SK-N-SH (cell line): ENCODE measurements at regions not wholly inside any gene's neighbourhood (a gene's known extent, or its start where the extent isn't known, plus 50 kb on each side); places are given as distances from the start of the nearest gene placed in this dataset.

ENCODE experiments used
- CTCF ChIA-PET: fragments of 300-600, 350-600 bp; formaldehyde crosslinking; extraction: SDS; loops from one replicate; lab custom pipeline; 2021; lab: Yijun Ruan, JAX
- POLR2A ChIA-PET: fragments of 350-600 bp; sonication (Branson Sonifier 250); formaldehyde crosslinking; extraction: SDS; loops from one replicate; lab custom pipeline; 2020; ENCODE audit warnings: antibody characterized with exemption, inconsistent platforms; lab: Yijun Ruan, JAX
- DNase-seq: peaks from one replicate; pipeline ENCODE4 v3.0.0; 2012
- H2AFZ ChIP-seq: fragments of 200-600 bp; sonication (generic); 2 replicates; pipeline ENCODE4 v1.8.1; 2016; ENCODE audit warnings: antibody characterized with exemption, mild to moderate bottlenecking, low read depth
- H3F3A ChIP-seq: fragments of 200-600 bp; sonication (generic); replicated peaks from 2 replicates; pipeline ENCODE3; 2016; ENCODE audit warnings: antibody characterized with exemption, mild to moderate bottlenecking; ENCODE audit not compliant: insufficient read depth
- H3K27ac ChIP-seq, 2 experiments: fragments of 200-500 bp in 1 of 2; fragments of 200-600 bp in 1 of 2; sonication (Bioruptor generic) in 1 of 2; sonication (generic), shearing (Covaris generic) in 1 of 2; 2 replicates each; pipeline versions ENCODE4 v1.5.1 to v1.6.1; 2014 to 2016; ENCODE audit warnings: low read depth in 2 of 2, inconsistent platforms in 1 of 2, low read length in 1 of 2, mild to moderate bottlenecking in 1 of 2, mixed read lengths in 1 of 2
- H3K27me3 ChIP-seq: fragments of 200-600 bp; sonication (generic), shearing (Covaris generic); 2 replicates; pipeline ENCODE4 v1.6.1; 2016; ENCODE audit warnings: mixed run types; ENCODE audit not compliant: insufficient read depth
- H3K36me3 ChIP-seq, 2 experiments: fragments of 200-500 bp in 1 of 2; fragments of 200-600 bp in 1 of 2; sonication (Bioruptor generic) in 1 of 2; sonication (generic) in 1 of 2; replicated peaks in 1 of 2; 2 replicates each; pipeline versions ENCODE3 to v1.5.1; 2014 to 2016; ENCODE audit warnings: low read length in 1 of 2, mild to moderate bottlenecking in 1 of 2; ENCODE audit not compliant: insufficient read depth in 2 of 2, control insufficient read depth in 1 of 2
- H3K4me1 ChIP-seq, 2 experiments: fragments of 200-500 bp in 1 of 2; fragments of 200-600 bp in 1 of 2; sonication (Bioruptor generic) in 1 of 2; sonication (generic), shearing (Covaris generic) in 1 of 2; 2 replicates each; pipeline versions ENCODE4 v1.5.1 to v1.6.1; 2014 to 2016; ENCODE audit warnings: low read depth in 1 of 2, low read length in 1 of 2, mixed run types in 1 of 2; ENCODE audit not compliant: insufficient read depth in 2 of 2, control insufficient read depth in 1 of 2
- H3K4me2 ChIP-seq: fragments of 200-600 bp; sonication (generic), shearing (Covaris generic); 2 replicates; pipeline ENCODE4 v1.6.1; 2017; ENCODE audit warnings: mixed run types
- H3K4me3 ChIP-seq, 2 experiments: fragments of 200-500 bp in 1 of 2; fragments of 200-600 bp in 1 of 2; sonication (Bioruptor generic) in 1 of 2; sonication (generic), shearing (Covaris generic) in 1 of 2; 2 replicates each; pipeline versions ENCODE4 v1.5.1 to v1.8.1; 2014 to 2016; ENCODE audit warnings: low read depth in 2 of 2, inconsistent platforms in 1 of 2, low read length in 1 of 2, mild to moderate bottlenecking in 1 of 2, mixed read lengths in 1 of 2, moderate library complexity in 1 of 2
- H3K79me2 ChIP-seq: fragments of 200-600 bp; sonication (generic); 2 replicates; pipeline ENCODE4 v1.8.1; 2017; ENCODE audit warnings: mild to moderate bottlenecking; ENCODE audit not compliant: insufficient read depth
- H3K9ac ChIP-seq: fragments of 200-600 bp; sonication (generic); 2 replicates; pipeline ENCODE4 v1.6.1; 2017; ENCODE audit warnings: mixed run types
- H3K9me2 ChIP-seq: fragments of 200-600 bp; sonication (generic); 2 replicates; pipeline ENCODE4 v1.6.1; 2017; ENCODE audit warnings: mixed run types
- H3K9me3 ChIP-seq: fragments of 200-600 bp; sonication (generic); 2 replicates; pipeline ENCODE4 v1.6.1; 2017; ENCODE audit warnings: mixed run types, mild to moderate bottlenecking, moderate library complexity
- H4K20me1 ChIP-seq: fragments of 200-600 bp; sonication (generic); 2 replicates; pipeline ENCODE4 v1.6.1; 2017; ENCODE audit warnings: mild to moderate bottlenecking, mixed run types; ENCODE audit not compliant: insufficient read depth
- CHD2 ChIP-seq: fragments of 150-350 bp; IDR thresholded peaks from 2 replicates; pipeline ENCODE4 v1.6.1; 2018; ENCODE audit warnings: low read length; ENCODE audit not compliant: partially characterized antibody
- CTCF ChIP-seq: fragments of 200-600 bp; sonication (generic); IDR thresholded peaks from 2 replicates; pipeline ENCODE4 v1.6.1; 2017; ENCODE audit warnings: antibody characterized with exemption, mild to moderate bottlenecking, moderate library complexity
- ELF1 ChIP-seq: IDR thresholded peaks from 2 replicates; pipeline ENCODE4 v1.4.0; 2012
- FOSL2 ChIP-seq: IDR thresholded peaks from 2 replicates; pipeline ENCODE4 v1.4.0; 2012; ENCODE audit warnings: low read depth, mild to moderate bottlenecking, moderate library complexity, borderline replicate concordance
- FOXJ3 ChIP-seq: sonication (generic); formaldehyde crosslinking; IDR thresholded peaks from 2 replicates; pipeline ENCODE4 v1.5.1; 2020; ENCODE audit warnings: mild to moderate bottlenecking, missing genetic modification reagents
- FOXM1 ChIP-seq: IDR thresholded peaks from 2 replicates; pipeline ENCODE4 v1.4.0; 2012; ENCODE audit warnings: low read depth, mild to moderate bottlenecking
- GABPA ChIP-seq: IDR thresholded peaks from 2 replicates; pipeline ENCODE4 v1.4.0; 2012; ENCODE audit warnings: low read depth, mild to moderate bottlenecking
- GATA2 ChIP-seq: sonication (generic); formaldehyde crosslinking; IDR thresholded peaks from 2 replicates; pipeline ENCODE4 v1.5.0; 2020; ENCODE audit warnings: mild to moderate bottlenecking, missing genetic modification reagents
- IRF3 ChIP-seq: fragments of 150-350 bp; IDR thresholded peaks from 2 replicates; pipeline ENCODE4 v1.6.1; 2016; ENCODE audit warnings: mild to moderate bottlenecking, low read depth, low read length
- MXI1 ChIP-seq: IDR thresholded peaks from 2 replicates; pipeline ENCODE4 v1.6.1; 2012; ENCODE audit warnings: mild to moderate bottlenecking, low read depth, low read length, improper control_type of control experiment
- NRF1 ChIP-seq: IDR thresholded peaks from 2 replicates; pipeline ENCODE4 v1.6.1; 2012; ENCODE audit warnings: low read depth, mild to moderate bottlenecking, low read length
- RAD21 ChIP-seq: IDR thresholded peaks from 2 replicates; pipeline ENCODE4 v1.6.1; 2012; ENCODE audit warnings: mild to moderate bottlenecking, low read length
- RFX5 ChIP-seq: IDR thresholded peaks from 2 replicates; pipeline ENCODE4 v1.6.1; 2012; ENCODE audit warnings: mild to moderate bottlenecking, improper control_type of control experiment, low read length
- SIN3A ChIP-seq: IDR thresholded peaks from 2 replicates; pipeline ENCODE4 v1.6.1; 2012; ENCODE audit warnings: low read depth, mild to moderate bottlenecking, low read length, moderate library complexity, borderline replicate concordance
- SMC3 ChIP-seq: IDR thresholded peaks from 2 replicates; pipeline ENCODE4 v1.6.1; 2012; ENCODE audit warnings: low read depth, low read length, improper control_type of control experiment
- USF1 ChIP-seq: IDR thresholded peaks from 2 replicates; pipeline ENCODE4 v1.4.0; 2012; ENCODE audit warnings: low read depth, borderline replicate concordance
- YY1 ChIP-seq: IDR thresholded peaks from 2 replicates; pipeline ENCODE4 v1.4.0; 2012; ENCODE audit warnings: low read depth, mild to moderate bottlenecking
- WGBS: methylation state at CpG from one replicate; pipeline ENCODE4 v1.1.6; 2017; ENCODE audit warnings: low lambda C conversion rate; 5-methylcytosine and 5-hydroxymethylcytosine counted together
- TF ChIP-seq, protein P1 (sequence below): IDR thresholded peaks from 2 replicates; pipeline ENCODE4 v1.4.0; 2012; ENCODE audit warnings: low read depth

DNA sequence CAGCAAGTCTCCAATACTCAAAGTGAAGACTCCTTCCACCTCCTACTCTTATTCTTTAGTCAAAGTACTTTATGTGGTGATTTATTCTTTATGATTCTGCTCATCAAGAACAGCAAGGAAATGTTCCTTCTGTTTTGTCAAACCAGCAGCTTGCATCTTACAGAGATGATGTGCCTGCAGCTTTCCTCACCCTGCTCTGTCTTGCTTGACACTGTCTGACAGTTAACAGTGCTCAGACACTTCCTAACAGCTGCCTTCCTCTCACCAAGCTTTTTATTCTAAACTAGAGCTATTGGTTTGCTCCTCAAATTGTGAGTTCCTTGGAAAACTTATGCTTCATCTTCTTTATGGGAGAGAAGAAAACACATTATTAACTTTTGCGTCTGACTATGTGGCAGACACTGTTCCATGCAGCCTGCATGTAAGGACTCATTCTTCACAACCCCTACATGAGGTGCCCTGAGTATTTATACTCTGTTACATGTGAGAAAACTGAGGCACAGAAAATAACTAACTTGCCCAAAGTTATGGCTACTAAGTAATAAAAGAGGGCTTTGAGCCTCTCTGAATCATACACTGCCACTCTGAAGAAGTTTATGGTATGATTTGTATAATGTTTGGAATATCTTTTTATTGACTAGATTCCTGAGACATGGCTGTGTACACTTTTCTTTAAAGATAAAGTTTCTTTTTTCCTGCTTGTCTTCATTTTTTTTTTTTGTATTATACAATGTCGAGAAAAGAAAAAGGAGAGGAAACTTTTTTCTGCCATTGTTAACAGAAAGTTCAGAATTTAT lies 723.3 kb upstream of the DDX18 start:
- ChIA-PET POLR2A (no interaction called here), CTCF (no interaction called here)
- H3K9me2 ChIP-seq = no peaks in the 10 kb centered on the region
- no peaks in the 10 kb centered on the region for H3F3A ChIP-seq
- no peak overlapping the region for H3K9ac ChIP-seq
- TF ChIP-seq ELF1 = no peak
- TF ChIP-seq FOSL2 = no peak
- TF ChIP-seq CTCF = no peak
- no peak for TF ChIP-seq FOXJ3 (CRISPR knock-in tag)
- no peak for TF ChIP-seq RFX5
- no peak for TF ChIP-seq NRF1
- TF ChIP-seq MXI1 = no peak
- H3K4me2 ChIP-seq = no peak overlapping the region
- no peak overlapping the region for H2AFZ ChIP-seq
- 33% methylated on average over 2 of the region's 2 CpGs for WGBS
- H3K36me3 ChIP-seq = no peaks in the 10 kb centered on the region
- no peaks in the 10 kb centered on the region for H4K20me1 ChIP-seq
- H3K27ac ChIP-seq = no peak overlapping the region
- no peak for DNase-seq
- H3K27me3 ChIP-seq = no peaks in the 10 kb centered on the region
- no peaks in the 10 kb centered on the region for H3K9me3 ChIP-seq
- H3K4me1 ChIP-seq = peaks cover 0 to 2% of the 10 kb centered on the region in 2 experiments; a peak in 1 of 4 replicates
- H3K4me3 ChIP-seq = no peak overlapping the region
- H3K79me2 ChIP-seq = no peaks in the 10 kb centered on the region

DNA sequence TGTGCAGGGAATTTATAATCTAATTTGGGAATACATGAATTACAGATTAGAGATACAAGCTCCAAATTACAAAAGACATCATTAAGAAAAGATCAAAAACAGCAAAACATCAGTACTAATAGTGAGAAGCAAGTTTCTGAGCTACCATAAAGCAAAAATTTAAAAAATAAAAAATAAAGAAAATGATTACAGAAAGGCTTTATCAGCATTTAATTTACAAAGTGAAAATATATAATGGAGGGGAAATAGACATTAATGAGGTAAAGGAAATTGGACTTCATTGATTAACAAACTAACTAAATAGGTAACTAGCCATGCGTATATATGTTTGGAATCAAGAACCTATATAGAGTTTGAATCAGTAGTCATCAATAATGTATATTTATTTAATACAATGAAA lies 712.9 kb upstream of the DDX18 start:
- H3K4me3 ChIP-seq = no peak overlapping the region
- CTCF ChIA-PET = no interaction called here
- peaks cover 7% of the 10 kb centered on the region; the same call in 1 of the 2 replicates for H3K9me2 ChIP-seq
- H3K4me2 ChIP-seq = no peak overlapping the region
- H4K20me1 ChIP-seq = no peaks in the 10 kb centered on the region
- no peaks in the 10 kb centered on the region for H3F3A ChIP-seq
- H3K79me2 ChIP-seq = no peaks in the 10 kb centered on the region
- WGBS = 18% methylated on average over 1 of the region's 1 CpG
- DNase-seq = no peak
- H3K36me3 ChIP-seq = no peaks in the 10 kb centered on the region
- no peak overlapping the region for H3K27ac ChIP-seq
- H2AFZ ChIP-seq = no peak overlapping the region
- no peaks in the 10 kb centered on the region for H3K4me1 ChIP-seq
- TF ChIP-seq FOXM1 = no peak
- no peak for TF ChIP-seq YY1
- TF ChIP-seq SMC3 = no peak
- TF ChIP-seq RFX5 = no peak
- no peak for TF ChIP-seq SIN3A
- no peak for TF ChIP-seq MXI1
- no peak for TF ChIP-seq GABPA
- no peak for TF ChIP-seq NRF1
- no peak for TF ChIP-seq FOSL2
- TF ChIP-seq IRF3 = no peak
- no peak for TF ChIP-seq RAD21
- TF ChIP-seq, protein P1, sequence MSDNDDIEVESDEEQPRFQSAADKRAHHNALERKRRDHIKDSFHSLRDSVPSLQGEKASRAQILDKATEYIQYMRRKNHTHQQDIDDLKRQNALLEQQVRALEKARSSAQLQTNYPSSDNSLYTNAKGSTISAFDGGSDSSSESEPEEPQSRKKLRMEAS = no peak
- no peak for TF ChIP-seq CHD2
- TF ChIP-seq USF1 = no peak
- no peak for TF ChIP-seq GATA2
- TF ChIP-seq, all 33 proteins: peak for 0
- Histone ChIP-seq H3K27me3 (no peaks in the 10 kb centered on the region), H3K9ac (no peak overlapping the region), H3K9me3 (no peaks in the 10 kb centered on the region; the same call in 1 of the 2 replicates)
- POLR2A ChIA-PET = no interaction called here
